ENCODE measurements at regions not wholly inside any gene's neighbourhood (a gene's known extent, or its start where the extent isn't known, plus 50 kb on each side); places are given as distances from the start of the nearest gene placed in this dataset.

- Histone ChIP-seq H3K4me3 (ENCODE audit: low read depth in 1 of 5, low read length in 5 of 5) (no peak overlapping the region), H3K36me3 (ENCODE audit: control insufficient read depth in 5 of 5, insufficient read depth in 5 of 5, low read length in 5 of 5) (no peaks in the 10 kb centered on the region), H3K27me3 (ENCODE audit: control insufficient read depth in 5 of 5, insufficient read depth in 4 of 5, low read length in 5 of 5) (no peaks in the 10 kb centered on the region), H3K27ac (ENCODE audit: low read depth, low read length) (no peak overlapping the region), H3K9me3 (ENCODE audit: control insufficient read depth in 5 of 5, low read length in 5 of 5) (peaks cover 0 to 6% (median 0%) of the 10 kb centered on the region in 5 donors), H3K4me1 (ENCODE audit: control insufficient read depth in 5 of 5, insufficient read depth in 5 of 5, low read length in 5 of 5) (no peaks in the 10 kb centered on the region), H3K9ac (ENCODE audit: low read length in 5 of 5) (no peak overlapping the region)
These were observed 234.9 kb downstream of the HGF start for GRCh38 chr7:81534996-81535395.

- Histone ChIP-seq H3K9me3 (ENCODE audit: control insufficient read depth in 5 of 5, low read length in 5 of 5) (peaks cover 0 to 6% (median 0%) of the 10 kb centered on the region in 5 donors), H3K27me3 (ENCODE audit: control insufficient read depth in 5 of 5, insufficient read depth in 4 of 5, low read length in 5 of 5) (no peaks in the 10 kb centered on the region), H3K4me1 (ENCODE audit: control insufficient read depth in 5 of 5, insufficient read depth in 5 of 5, low read length in 5 of 5) (no peaks in the 10 kb centered on the region), H3K9ac (ENCODE audit: low read length in 5 of 5) (no peak overlapping the region), H3K27ac (ENCODE audit: low read depth, low read length) (no peak overlapping the region), H3K4me3 (ENCODE audit: low read depth in 1 of 5, low read length in 5 of 5) (no peak overlapping the region), H3K36me3 (ENCODE audit: control insufficient read depth in 5 of 5, insufficient read depth in 5 of 5, low read length in 5 of 5) (no peaks in the 10 kb centered on the region)
These were observed 235.4 kb downstream of the HGF start for GRCh38 chr7:81534446-81534845.

- H3K4me1 ChIP-seq (ENCODE audit: control insufficient read depth in 5 of 5, insufficient read depth in 5 of 5, low read length in 5 of 5): no peaks in the 10 kb centered on the region
- H3K4me3 ChIP-seq (ENCODE audit: low read depth in 1 of 5, low read length in 5 of 5): no peak overlapping the region
- no peaks in the 10 kb centered on the region for H3K36me3 ChIP-seq (ENCODE audit: control insufficient read depth in 5 of 5, insufficient read depth in 5 of 5, low read length in 5 of 5)
- no peaks in the 10 kb centered on the region for H3K27me3 ChIP-seq (ENCODE audit: control insufficient read depth in 5 of 5, insufficient read depth in 4 of 5, low read length in 5 of 5)
- H3K9ac ChIP-seq (ENCODE audit: low read length in 5 of 5): no peak overlapping the region
- H3K9me3 ChIP-seq (ENCODE audit: control insufficient read depth in 5 of 5, low read length in 5 of 5): peaks cover 0 to 6% (median 0%) of the 10 kb centered on the region in 5 donors
- H3K27ac ChIP-seq (ENCODE audit: low read depth, low read length): no peak overlapping the region
These were observed 235.9 kb downstream of the HGF start for GRCh38 chr7:81533931-81534330.

- Histone ChIP-seq H3K36me3 (ENCODE audit: control insufficient read depth in 5 of 5, insufficient read depth in 5 of 5, low read length in 5 of 5) (no peaks in the 10 kb centered on the region), H3K9me3 (ENCODE audit: control insufficient read depth in 5 of 5, low read length in 5 of 5) (peaks cover 0 to 6% (median 0%) of the 10 kb centered on the region in 5 donors), H3K27ac (ENCODE audit: low read depth, low read length) (no peak overlapping the region), H3K9ac (ENCODE audit: low read length in 5 of 5) (no peak overlapping the region), H3K27me3 (ENCODE audit: control insufficient read depth in 5 of 5, insufficient read depth in 4 of 5, low read length in 5 of 5) (no peaks in the 10 kb centered on the region), H3K4me1 (ENCODE audit: control insufficient read depth in 5 of 5, insufficient read depth in 5 of 5, low read length in 5 of 5) (no peaks in the 10 kb centered on the region), H3K4me3 (ENCODE audit: low read depth in 1 of 5, low read length in 5 of 5) (no peak overlapping the region)
These were observed 236.4 kb downstream of the HGF start for GRCh38 chr7:81533426-81533825.

- no peaks in the 10 kb centered on the region for H3K4me1 ChIP-seq (ENCODE audit: control insufficient read depth in 5 of 5, insufficient read depth in 5 of 5, low read length in 5 of 5)
- H3K27me3 ChIP-seq (ENCODE audit: control insufficient read depth in 5 of 5, insufficient read depth in 4 of 5, low read length in 5 of 5): no peaks in the 10 kb centered on the region
- H3K4me3 ChIP-seq (ENCODE audit: low read depth in 1 of 5, low read length in 5 of 5): no peak overlapping the region
These were observed 240.1 kb downstream of the HGF start for GRCh38 chr7:81529785-81530184.

GRCh38 chr7:81527651-81528050 lies 242.2 kb downstream of the HGF start:
- H3K4me1 ChIP-seq (ENCODE audit: control insufficient read depth in 5 of 5, insufficient read depth in 5 of 5, low read length in 5 of 5): no peaks in the 10 kb centered on the region
- no peak overlapping the region for H3K27ac ChIP-seq (ENCODE audit: low read depth, low read length)
- H3K36me3 ChIP-seq (ENCODE audit: control insufficient read depth in 5 of 5, insufficient read depth in 5 of 5, low read length in 5 of 5): no peaks in the 10 kb centered on the region
- no peaks in the 10 kb centered on the region for H3K9me3 ChIP-seq (ENCODE audit: control insufficient read depth in 5 of 5, low read length in 5 of 5)
- no peaks in the 10 kb centered on the region for H3K27me3 ChIP-seq (ENCODE audit: control insufficient read depth in 5 of 5, insufficient read depth in 4 of 5, low read length in 5 of 5)
- H3K4me3 ChIP-seq (ENCODE audit: low read depth in 1 of 5, low read length in 5 of 5): no peak overlapping the region
- no peak overlapping the region for H3K9ac ChIP-seq (ENCODE audit: low read length in 5 of 5)

More at GRCh38 chr7:81529785-81530184, 240.1 kb downstream of the HGF start:
- Histone ChIP-seq H3K27ac (ENCODE audit: low read depth, low read length) (no peak overlapping the region), H3K36me3 (ENCODE audit: control insufficient read depth in 5 of 5, insufficient read depth in 5 of 5, low read length in 5 of 5) (no peaks in the 10 kb centered on the region), H3K9me3 (ENCODE audit: control insufficient read depth in 5 of 5, low read length in 5 of 5) (no peaks in the 10 kb centered on the region), H3K9ac (ENCODE audit: low read length in 5 of 5) (no peak overlapping the region)

GRCh38 chr7:81526971-81527370 lies 242.9 kb downstream of the HGF start:
- Histone ChIP-seq H3K9ac (ENCODE audit: low read length in 5 of 5) (no peak overlapping the region), H3K27ac (ENCODE audit: low read depth, low read length) (no peak overlapping the region), H3K27me3 (ENCODE audit: control insufficient read depth in 5 of 5, insufficient read depth in 4 of 5, low read length in 5 of 5) (no peaks in the 10 kb centered on the region), H3K4me1 (ENCODE audit: control insufficient read depth in 5 of 5, insufficient read depth in 5 of 5, low read length in 5 of 5) (no peaks in the 10 kb centered on the region), H3K36me3 (ENCODE audit: control insufficient read depth in 5 of 5, insufficient read depth in 5 of 5, low read length in 5 of 5) (no peaks in the 10 kb centered on the region), H3K9me3 (ENCODE audit: control insufficient read depth in 5 of 5, low read length in 5 of 5) (no peaks in the 10 kb centered on the region), H3K4me3 (ENCODE audit: low read depth in 1 of 5, low read length in 5 of 5) (no peak overlapping the region)

- H3K4me3 ChIP-seq (ENCODE audit: low read depth in 1 of 5, low read length in 5 of 5): no peak overlapping the region
- no peak overlapping the region for H3K27ac ChIP-seq (ENCODE audit: low read depth, low read length)
- no peaks in the 10 kb centered on the region for H3K9me3 ChIP-seq (ENCODE audit: control insufficient read depth in 5 of 5, low read length in 5 of 5)
- H3K4me1 ChIP-seq (ENCODE audit: control insufficient read depth in 5 of 5, insufficient read depth in 5 of 5, low read length in 5 of 5): no peaks in the 10 kb centered on the region
- no peaks in the 10 kb centered on the region for H3K27me3 ChIP-seq (ENCODE audit: control insufficient read depth in 5 of 5, insufficient read depth in 4 of 5, low read length in 5 of 5)
- no peaks in the 10 kb centered on the region for H3K36me3 ChIP-seq (ENCODE audit: control insufficient read depth in 5 of 5, insufficient read depth in 5 of 5, low read length in 5 of 5)
- no peak overlapping the region for H3K9ac ChIP-seq (ENCODE audit: low read length in 5 of 5)
These were observed 244.0 kb downstream of the HGF start for GRCh38 chr7:81525841-81526240.

GRCh38 chr7:81519886-81520285 lies 250.0 kb downstream of the HGF start:
- Histone ChIP-seq H3K9ac (ENCODE audit: low read length in 5 of 5) (no peak overlapping the region), H3K4me3 (ENCODE audit: low read depth in 1 of 5, low read length in 5 of 5) (no peak overlapping the region), H3K4me1 (ENCODE audit: control insufficient read depth in 5 of 5, insufficient read depth in 5 of 5, low read length in 5 of 5) (no peaks in the 10 kb centered on the region), H3K27me3 (ENCODE audit: control insufficient read depth in 5 of 5, insufficient read depth in 4 of 5, low read length in 5 of 5) (no peaks in the 10 kb centered on the region), H3K36me3 (ENCODE audit: control insufficient read depth in 5 of 5, insufficient read depth in 5 of 5, low read length in 5 of 5) (no peaks in the 10 kb centered on the region), H3K27ac (ENCODE audit: low read depth, low read length) (no peak overlapping the region), H3K9me3 (ENCODE audit: control insufficient read depth in 5 of 5, low read length in 5 of 5) (no peaks in the 10 kb centered on the region)

- Histone ChIP-seq H3K9me3 (ENCODE audit: control insufficient read depth in 5 of 5, low read length in 5 of 5) (no peaks in the 10 kb centered on the region), H3K4me3 (ENCODE audit: low read depth in 1 of 5, low read length in 5 of 5) (no peak overlapping the region), H3K9ac (ENCODE audit: low read length in 5 of 5) (no peak overlapping the region), H3K4me1 (ENCODE audit: control insufficient read depth in 5 of 5, insufficient read depth in 5 of 5, low read length in 5 of 5) (no peaks in the 10 kb centered on the region), H3K36me3 (ENCODE audit: control insufficient read depth in 5 of 5, insufficient read depth in 5 of 5, low read length in 5 of 5) (no peaks in the 10 kb centered on the region), H3K27me3 (ENCODE audit: control insufficient read depth in 5 of 5, insufficient read depth in 4 of 5, low read length in 5 of 5) (no peaks in the 10 kb centered on the region), H3K27ac (ENCODE audit: low read depth, low read length) (no peak overlapping the region)
These were observed 252.9 kb downstream of the HGF start for GRCh38 chr7:81516898-81517297.

- H3K9me3 ChIP-seq (ENCODE audit: control insufficient read depth in 5 of 5, low read length in 5 of 5): no peaks in the 10 kb centered on the region
- no peak overlapping the region for H3K27ac ChIP-seq (ENCODE audit: low read depth, low read length)
- no peaks in the 10 kb centered on the region for H3K27me3 ChIP-seq (ENCODE audit: control insufficient read depth in 5 of 5, insufficient read depth in 4 of 5, low read length in 5 of 5)
- H3K9ac ChIP-seq (ENCODE audit: low read length in 5 of 5): no peak overlapping the region
- no peak overlapping the region for H3K4me3 ChIP-seq (ENCODE audit: low read depth in 1 of 5, low read length in 5 of 5)
- no peaks in the 10 kb centered on the region for H3K36me3 ChIP-seq (ENCODE audit: control insufficient read depth in 5 of 5, insufficient read depth in 5 of 5, low read length in 5 of 5)
- H3K4me1 ChIP-seq (ENCODE audit: control insufficient read depth in 5 of 5, insufficient read depth in 5 of 5, low read length in 5 of 5): no peaks in the 10 kb centered on the region
These were observed 254.8 kb downstream of the HGF start for GRCh38 chr7:81515009-81515408.
